Transverse colon (tissue), 4 donors: ENCODE measurements at regions not wholly inside any gene's neighbourhood (a gene's known extent, or its start where the extent isn't known, plus 50 kb on each side); places are given as distances from the start of the nearest gene placed in this dataset.

ENCODE experiments used
- DNase-seq: peaks from one replicate; pipeline ENCODE4 v3.0.0-alpha.2; 2019
- H3K27ac ChIP-seq, 4 donors: fragments of 200-600 bp; sonication (generic); 2 replicates each; pipeline ENCODE4 v1.5.1; 2016 to 2018; ENCODE audit warnings: inconsistent platforms in 4 of 4
- H3K27me3 ChIP-seq: fragments of 200-600 bp; sonication (generic); 2 replicates; pipeline ENCODE4 v1.5.1; 2017; ENCODE audit warnings: inconsistent platforms
- H3K36me3 ChIP-seq, 4 donors: fragments of 200-600 bp; sonication (generic); 2 replicates each; pipeline ENCODE4 v1.5.1; 2017 to 2019; ENCODE audit warnings: inconsistent platforms in 4 of 4
- H3K4me1 ChIP-seq, 4 donors: fragments of 200-600 bp; sonication (generic); 2 replicates each; pipeline ENCODE4 v1.5.1; 2017 to 2020; ENCODE audit warnings: inconsistent platforms in 4 of 4
- H3K4me3 ChIP-seq, 4 donors: fragments of 200-600 bp; sonication (generic); 1 replicate in 1 of 4; 2 replicates in 3 of 4; pipeline versions ENCODE4 v1.5.1 to v1.6.1; 2017 to 2019; ENCODE audit warnings: inconsistent platforms in 4 of 4
- H3K9me3 ChIP-seq, 2 donors: fragments of 200-600 bp; sonication (generic); 2 replicates each; pipeline ENCODE4 v1.5.1; 2017 to 2019; ENCODE audit warnings: inconsistent platforms in 2 of 2
- CTCF ChIP-seq, 5 experiments: fragments of 200-600 bp in 3 of 5; fragments of 450-650 bp in 2 of 5; sonication (generic) in 3 of 5; IDR thresholded peaks; 1 replicate in 2 of 5; 2 replicates in 3 of 5; pipeline ENCODE4 v1.5.1; 2016 to 2017; ENCODE audit warnings: antibody characterized with exemption in 5 of 5, inconsistent platforms in 3 of 5, mild to moderate bottlenecking in 2 of 5, moderate library complexity in 1 of 5
- EP300 ChIP-seq: sonication (generic); formaldehyde crosslinking; IDR thresholded peaks from one replicate; pipeline ENCODE4 v1.6.1; 2017; ENCODE audit warnings: antibody characterized with exemption, low read depth
- POLR2A ChIP-seq: fragments of 450-650 bp; IDR thresholded peaks from one replicate; pipeline ENCODE4 v1.6.1; 2016; ENCODE audit warnings: antibody characterized with exemption, mild to moderate bottlenecking, moderate library complexity
- POLR2AphosphoS5 ChIP-seq, 3 donors: sonication (generic); formaldehyde crosslinking; IDR thresholded peaks; one replicate each; pipeline ENCODE4 v1.6.1; 2016; ENCODE audit warnings: antibody characterized with exemption in 3 of 3
- WGBS, 2 donors: methylation state at CpG; one replicate each; pipeline ENCODE4 v1.1.5; 2018; ENCODE audit warnings: low coverage in 1 of 2; 5-methylcytosine and 5-hydroxymethylcytosine counted together
- in situ Hi-C, 4 donors: fragments of 200-750 bp; cut with MboI; loops; one replicate each; pipeline versions ENCODE4 v1.15.0 to v1.15.1; 2017; ENCODE audit warnings: low sequenced_read_pairs in 3 of 4, low pct_ligation_motif_present in 1 of 4, low pct_unique_long_range_greater_than_20kb in 1 of 4
- intact Hi-C: fragments of 100-400 bp; cut with DNase I; formaldehyde crosslinking; loops from one replicate; pipeline ENCODE4 v1.15.1; 2023; ENCODE audit warnings: low total_unique reads

DNA sequence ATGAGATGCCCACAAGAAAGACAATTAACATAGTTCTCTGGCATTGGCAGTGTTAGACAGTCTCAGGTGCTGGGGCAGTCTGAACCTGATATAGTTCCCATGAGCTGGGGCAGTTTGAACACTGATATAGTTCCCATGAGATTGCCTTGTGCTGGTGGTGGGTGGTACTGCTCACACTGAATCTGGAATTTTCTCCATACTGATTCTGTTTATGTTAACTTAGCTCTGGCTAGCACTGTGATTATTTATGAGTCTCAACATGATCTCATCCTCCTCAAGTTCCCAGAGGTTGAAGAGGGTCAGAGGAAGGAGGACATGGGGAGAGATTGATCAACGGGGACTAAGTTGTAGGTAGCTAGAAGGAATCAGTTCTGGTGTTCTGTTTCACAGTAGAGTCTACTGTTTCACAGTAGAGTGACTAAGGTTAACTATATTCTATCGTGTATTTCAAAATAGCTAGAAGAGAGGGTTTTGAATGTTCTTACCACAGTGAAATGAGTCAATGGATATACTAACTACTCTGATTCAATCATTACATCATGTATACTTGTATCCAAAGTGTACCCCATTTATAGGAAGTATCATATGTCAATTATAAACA, 379.9 kb downstream of the ADAM29 start:
- H3K36me3 ChIP-seq = no peaks in the 10 kb centered on the region
- H3K27ac ChIP-seq = no peak overlapping the region
- H3K9me3 ChIP-seq = no peaks in the 10 kb centered on the region
- no peak for DNase-seq
- no peaks in the 10 kb centered on the region for H3K27me3 ChIP-seq
- intact Hi-C loops = no loop called here
- in situ Hi-C loops = no loop called here
- no peak overlapping the region for H3K4me3 ChIP-seq
- 67 to 72% methylated on average over 2 of the region's 2 CpGs for WGBS, 2 donors
- no peak for TF ChIP-seq EP300
- no peak for TF ChIP-seq CTCF (IDR thresholded peaks at IDR 0.05)
- no peak for TF ChIP-seq POLR2A
- no peak for TF ChIP-seq POLR2AphosphoS5 (IDR thresholded peaks at IDR 0.05)
- H3K4me1 ChIP-seq = no peaks in the 10 kb centered on the region

DNA sequence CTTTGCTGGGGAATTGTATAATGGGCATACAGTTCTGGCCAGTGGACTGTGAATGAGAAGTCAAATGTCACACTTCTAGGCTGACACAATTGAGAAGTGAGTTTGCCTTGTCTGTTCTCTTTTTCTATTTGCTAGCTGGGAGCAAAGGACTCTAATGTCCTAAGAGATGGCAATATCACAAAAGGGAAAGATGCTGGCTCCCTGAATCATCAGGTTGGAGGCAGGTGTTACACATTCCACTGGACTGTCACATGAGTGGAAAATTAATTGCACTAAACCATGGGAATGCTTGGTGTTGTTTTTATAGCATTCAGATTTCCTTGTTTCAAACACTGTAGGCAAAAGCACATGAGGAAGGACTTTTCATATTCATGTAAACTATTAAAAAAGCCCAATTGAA, 388.3 kb downstream of the ADAM29 start:
- no peak for DNase-seq
- Histone ChIP-seq H3K36me3 (no peaks in the 10 kb centered on the region), H3K4me1 (no peaks in the 10 kb centered on the region), H3K27me3 (no peaks in the 10 kb centered on the region), H3K4me3 (no peak overlapping the region), H3K9me3 (no peaks in the 10 kb centered on the region), H3K27ac (no peak overlapping the region)
- TF ChIP-seq EP300 (no peak), POLR2AphosphoS5 (IDR thresholded peaks at IDR 0.05) (no peak), CTCF (IDR thresholded peaks at IDR 0.05) (no peak), POLR2A (no peak)
- intact Hi-C loops (no loop called here), in situ Hi-C loops (no loop called here)

- Histone ChIP-seq H3K9me3 (no peaks in the 10 kb centered on the region), H3K27me3 (no peaks in the 10 kb centered on the region), H3K36me3 (no peaks in the 10 kb centered on the region), H3K4me1 (no peaks in the 10 kb centered on the region), H3K27ac (no peak overlapping the region), H3K4me3 (no peak overlapping the region)
- TF ChIP-seq POLR2AphosphoS5 (IDR thresholded peaks at IDR 0.05) = no peak
- no peak for TF ChIP-seq POLR2A
- no peak for TF ChIP-seq EP300
- TF ChIP-seq CTCF (IDR thresholded peaks at IDR 0.05) = no peak
- intact Hi-C loops (no loop called here), in situ Hi-C loops (no loop called here)
- no peak for DNase-seq
- 57 to 63% methylated on average over 1 of the region's 1 CpG for WGBS, 2 donors
Observed at GRCh38 chr4:175307326-175307725, 389.2 kb downstream of the ADAM29 start.

GRCh38 chr4:175308236-175308635, 390.1 kb downstream of the ADAM29 start:
- no peaks in the 10 kb centered on the region for H3K27me3 ChIP-seq
- TF ChIP-seq EP300 (no peak), CTCF (IDR thresholded peaks at IDR 0.05) (no peak), POLR2A (no peak)
- no peaks in the 10 kb centered on the region for H3K4me1 ChIP-seq
- no peaks in the 10 kb centered on the region for H3K36me3 ChIP-seq
- no peak overlapping the region for H3K4me3 ChIP-seq
- intact Hi-C loops (no loop called here), in situ Hi-C loops (no loop called here)
- H3K27ac ChIP-seq = no peak overlapping the region
- WGBS, 2 donors = 70 to 72% methylated on average over 4 to 5 of the region's 5 CpGs
- no peak for DNase-seq
- H3K9me3 ChIP-seq = no peaks in the 10 kb centered on the region
